Mesendoderm (in vitro differentiated cells): ENCODE measurements at regions not wholly inside any gene's neighbourhood (a gene's known extent, or its start where the extent isn't known, plus 50 kb on each side); places are given as distances from the start of the nearest gene placed in this dataset.

Experiments used
- DNase-seq: peaks from one replicate; pipeline ENCODE4 v3.0.0; 2013
- H2AK5ac ChIP-seq: 2 replicates; pipeline ENCODE4 v1.6.1; 2013; ENCODE audit warnings: low read length, inconsistent platforms
- H2BK120ac ChIP-seq: 2 replicates; pipeline ENCODE4 v1.6.1; 2013; ENCODE audit warnings: low read depth, mild to moderate bottlenecking, low read length, moderate library complexity, mixed read lengths
- H2BK15ac ChIP-seq: replicated peaks from 2 replicates; pipeline ENCODE4 v1.6.1; 2013; ENCODE audit warnings: low read depth, mild to moderate bottlenecking, moderate library complexity
- H2BK5ac ChIP-seq: 2 replicates; pipeline ENCODE4 v1.6.1; 2013; ENCODE audit warnings: low read length, inconsistent platforms
- H3K18ac ChIP-seq: 2 replicates; pipeline ENCODE4 v1.6.1; 2013; ENCODE audit warnings: mild to moderate bottlenecking, low read length, mixed read lengths
- H3K23ac ChIP-seq: one replicate; pipeline ENCODE4 v1.6.1; 2013; ENCODE audit warnings: low read length
- H3K27ac ChIP-seq: 2 replicates; pipeline ENCODE4 v1.5.1; 2013; ENCODE audit warnings: low read depth, mild to moderate bottlenecking, inconsistent platforms, low read length, moderate library complexity
- H3K27me3 ChIP-seq: 2 replicates; pipeline ENCODE4 v1.6.1; 2013; ENCODE audit warnings: low read length, control low read depth, mild to moderate bottlenecking, inconsistent platforms; ENCODE audit not compliant: insufficient read depth, poor library complexity
- H3K36me3 ChIP-seq: 2 replicates; pipeline ENCODE4 v1.6.1; 2013; ENCODE audit warnings: low read length, inconsistent platforms; ENCODE audit not compliant: control insufficient read depth, insufficient read depth
- H3K4ac ChIP-seq: one replicate; pipeline ENCODE4 v1.6.1; 2013; ENCODE audit warnings: low read depth, mild to moderate bottlenecking, low read length, moderate library complexity
- H3K4me1 ChIP-seq: 2 replicates; pipeline ENCODE4 v1.6.1; 2013; ENCODE audit warnings: low read depth, low read length, inconsistent platforms; ENCODE audit not compliant: control insufficient read depth
- H3K4me2 ChIP-seq: 2 replicates; pipeline ENCODE4 v1.6.1; 2013; ENCODE audit warnings: low read length
- H3K4me3 ChIP-seq: 2 replicates; pipeline ENCODE4 v1.5.1; 2013; ENCODE audit warnings: mild to moderate bottlenecking, low read length
- H3K56ac ChIP-seq: one replicate; pipeline ENCODE4 v1.6.1; 2013; ENCODE audit warnings: low read length
- H3K79me1 ChIP-seq: 2 replicates; pipeline ENCODE4 v1.6.1; 2013; ENCODE audit warnings: low read length, inconsistent platforms
- H3K79me2 ChIP-seq: 2 replicates; pipeline ENCODE4 v1.6.1; 2013; ENCODE audit warnings: mild to moderate bottlenecking, low read length; ENCODE audit not compliant: control insufficient read depth, insufficient read depth
- H3K9ac ChIP-seq: 2 replicates; pipeline ENCODE4 v1.6.1; 2013; ENCODE audit warnings: low read length, inconsistent platforms
- H4K5ac ChIP-seq: one replicate; pipeline ENCODE4 v1.6.1; 2013; ENCODE audit warnings: low read length
- H4K8ac ChIP-seq: one replicate; pipeline ENCODE4 v1.6.1; 2013; ENCODE audit warnings: low read depth, mild to moderate bottlenecking, control low read depth, low read length, moderate library complexity
- WGBS: extraction: QIAGEN DNeasy Blood & Tissue Kit; methylation state at CpG from one replicate; pipeline ENCODE4 v1.1.7; 2013; ENCODE audit warnings: low lambda C conversion rate, missing lambda C conversion rate; ENCODE audit not compliant: insufficient coverage; ENCODE audit errors: extremely low coverage; 5-methylcytosine and 5-hydroxymethylcytosine counted together

- no peaks in the 10 kb centered on the region for H3K27me3 ChIP-seq
- no peak for DNase-seq
- H3K4me2 ChIP-seq = no peak overlapping the region
- H4K8ac ChIP-seq = no peak overlapping the region
- H3K79me2 ChIP-seq = no peaks in the 10 kb centered on the region
- H3K4me1 ChIP-seq = no peaks in the 10 kb centered on the region
- H3K79me1 ChIP-seq = no peaks in the 10 kb centered on the region
- no peak overlapping the region for H3K56ac ChIP-seq
- H3K23ac ChIP-seq = no peak overlapping the region
- H3K36me3 ChIP-seq = no peaks in the 10 kb centered on the region
- no peak overlapping the region for H2BK15ac ChIP-seq
- H3K4me3 ChIP-seq = no peak overlapping the region
- H3K27ac ChIP-seq = no peak overlapping the region
- no peak overlapping the region for H4K5ac ChIP-seq
- no peak overlapping the region for H3K18ac ChIP-seq
- no CpG with 5 or more reads among the region's 14 CpGs for WGBS
- H3K9ac ChIP-seq = no peak overlapping the region
- no peak overlapping the region for H2AK5ac ChIP-seq
- H3K4ac ChIP-seq = no peak overlapping the region
- no peak overlapping the region for H2BK5ac ChIP-seq
- no peak overlapping the region for H2BK120ac ChIP-seq
Measured at GRCh38 chr5:2006971-2007291, 124.2 kb upstream of the IRX4 start.

DNA sequence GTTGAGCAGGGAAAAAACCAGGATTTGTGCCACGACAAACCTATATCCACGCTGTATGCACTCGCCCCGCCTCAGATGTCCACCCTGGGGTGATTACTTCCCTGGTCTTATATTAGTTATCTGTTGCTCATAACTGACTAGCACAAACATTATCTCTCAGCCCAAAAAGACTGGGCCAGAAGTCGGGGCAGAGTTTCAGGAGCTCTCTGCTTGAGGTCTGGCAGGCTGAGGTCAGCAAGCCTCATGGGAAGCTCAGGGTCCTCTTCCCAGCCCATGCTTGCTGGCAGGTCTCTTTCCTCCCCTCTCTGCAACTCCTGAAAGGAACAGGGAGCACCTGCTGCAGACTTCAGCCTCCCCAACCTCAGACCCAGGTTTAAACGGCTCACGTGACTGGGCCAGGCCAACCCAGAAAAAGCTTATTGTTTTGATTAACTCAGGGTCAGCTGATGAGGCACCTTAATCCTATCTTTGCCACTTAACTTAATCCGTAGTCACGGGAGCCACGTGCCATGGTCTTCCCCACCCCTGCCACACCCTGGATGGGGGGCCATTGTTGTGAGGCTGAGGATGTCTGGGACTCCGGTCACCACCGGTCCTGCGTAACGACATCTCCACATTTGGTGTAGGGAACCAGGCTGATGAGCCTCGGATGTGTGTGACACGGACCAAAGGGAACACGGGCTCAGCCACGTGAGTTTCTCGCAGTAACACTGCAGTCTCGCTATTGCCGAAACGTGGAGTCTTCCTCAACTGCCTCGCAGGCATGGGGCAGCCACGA is 123.7 kb upstream of the IRX4 start:
- no peak overlapping the region for H4K8ac ChIP-seq
- H2BK5ac ChIP-seq = no peak overlapping the region
- H3K79me1 ChIP-seq = no peaks in the 10 kb centered on the region
- H2BK120ac ChIP-seq = no peak overlapping the region
- no peak overlapping the region for H3K18ac ChIP-seq
- no peaks in the 10 kb centered on the region for H3K36me3 ChIP-seq
- no peak overlapping the region for H4K5ac ChIP-seq
- WGBS = no CpG with 5 or more reads among the region's 24 CpGs
- no peak overlapping the region for H3K23ac ChIP-seq
- H3K4me2 ChIP-seq = no peak overlapping the region
- H2AK5ac ChIP-seq = no peak overlapping the region
- H3K4me3 ChIP-seq = no peak overlapping the region
- no peak overlapping the region for H2BK15ac ChIP-seq
- no peaks in the 10 kb centered on the region for H3K4me1 ChIP-seq
- H3K9ac ChIP-seq = no peak overlapping the region
- H3K27ac ChIP-seq = no peak overlapping the region
- no peaks in the 10 kb centered on the region for H3K27me3 ChIP-seq
- no peak overlapping the region for H3K4ac ChIP-seq
- H3K56ac ChIP-seq = no peak overlapping the region
- no peaks in the 10 kb centered on the region for H3K79me2 ChIP-seq
- DNase-seq = no peak

DNA sequence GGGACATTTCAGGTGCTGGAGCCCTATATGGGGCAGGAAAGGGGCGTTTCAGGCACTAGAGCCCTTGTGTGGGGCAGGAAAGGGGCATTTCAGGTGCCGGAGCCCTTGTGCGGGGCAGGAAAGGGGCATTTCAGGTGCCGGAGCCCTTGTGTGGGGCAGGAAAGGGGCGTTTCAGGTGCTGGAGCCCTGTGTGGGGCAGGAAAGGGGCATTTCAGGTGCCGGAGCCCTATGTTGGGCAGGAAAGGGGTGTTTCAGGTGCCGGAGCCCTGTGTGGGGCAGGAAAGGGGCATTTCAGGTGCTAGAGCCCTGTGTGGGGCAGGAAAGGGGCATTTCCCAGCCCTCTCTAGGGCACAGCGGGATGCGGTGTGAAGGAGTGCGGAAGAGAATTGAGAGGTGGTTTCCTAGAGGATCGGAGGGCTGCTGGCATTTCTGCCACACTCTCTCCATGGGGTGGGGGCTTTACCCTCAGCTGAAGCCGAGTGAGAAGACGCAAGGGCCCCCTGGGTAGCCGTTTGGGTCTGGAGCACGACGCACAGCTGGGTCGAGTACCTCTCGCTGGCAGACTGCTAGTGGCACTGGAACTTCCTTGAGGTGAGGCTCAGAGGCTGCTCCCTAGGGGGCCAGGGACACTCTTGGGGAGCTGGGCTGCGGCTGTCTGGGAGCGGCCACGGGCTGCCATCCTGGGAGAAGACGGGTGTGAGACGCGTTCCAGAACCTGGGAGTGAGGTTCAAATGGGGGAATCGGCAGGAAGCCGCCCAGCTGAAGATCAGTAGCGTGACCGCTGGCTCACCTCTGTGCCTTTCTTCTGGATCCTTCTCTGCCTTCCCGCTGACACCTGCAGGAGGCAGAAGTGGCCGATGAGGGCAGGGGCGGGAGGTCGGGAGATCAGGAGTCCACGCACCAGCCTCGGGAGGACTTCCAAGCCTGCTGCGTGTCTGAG is 122.6 kb upstream of the IRX4 start:
- H3K18ac ChIP-seq = no peak overlapping the region
- H3K27ac ChIP-seq = no peak overlapping the region
- H4K5ac ChIP-seq = no peak overlapping the region
- no peaks in the 10 kb centered on the region for H3K4me1 ChIP-seq
- H3K9ac ChIP-seq = no peak overlapping the region
- no peak overlapping the region for H3K4ac ChIP-seq
- no CpG with 5 or more reads among the region's 35 CpGs for WGBS
- no peak overlapping the region for H2BK5ac ChIP-seq
- no peak overlapping the region for H4K8ac ChIP-seq
- H2BK120ac ChIP-seq = no peak overlapping the region
- H3K56ac ChIP-seq = no peak overlapping the region
- no peak overlapping the region for H2AK5ac ChIP-seq
- no peak overlapping the region for H3K23ac ChIP-seq
- no peaks in the 10 kb centered on the region for H3K27me3 ChIP-seq
- H2BK15ac ChIP-seq = no peak overlapping the region
- no peaks in the 10 kb centered on the region for H3K79me1 ChIP-seq
- no peak overlapping the region for H3K4me2 ChIP-seq
- no peaks in the 10 kb centered on the region for H3K79me2 ChIP-seq
- H3K4me3 ChIP-seq = no peak overlapping the region
- H3K36me3 ChIP-seq = no peaks in the 10 kb centered on the region
- no peak for DNase-seq

- DNase-seq = no peak
- H3K4me1 ChIP-seq = no peaks in the 10 kb centered on the region
- no peak overlapping the region for H2BK5ac ChIP-seq
- no peaks in the 10 kb centered on the region for H3K27me3 ChIP-seq
- no peaks in the 10 kb centered on the region for H3K36me3 ChIP-seq
- no peak overlapping the region for H4K8ac ChIP-seq
- H3K18ac ChIP-seq = no peak overlapping the region
- H3K23ac ChIP-seq = no peak overlapping the region
- no peak overlapping the region for H3K4ac ChIP-seq
- no peaks in the 10 kb centered on the region for H3K79me1 ChIP-seq
- no peaks in the 10 kb centered on the region for H3K79me2 ChIP-seq
- H2BK15ac ChIP-seq = no peak overlapping the region
- H3K4me2 ChIP-seq = no peak overlapping the region
- no peak overlapping the region for H2AK5ac ChIP-seq
- no peak overlapping the region for H3K4me3 ChIP-seq
- WGBS = no CpG with 5 or more reads among the region's 20 CpGs
- H3K27ac ChIP-seq = no peak overlapping the region
- H2BK120ac ChIP-seq = no peak overlapping the region
- H3K9ac ChIP-seq = no peak overlapping the region
- H3K56ac ChIP-seq = no peak overlapping the region
- H4K5ac ChIP-seq = no peak overlapping the region
Measured at GRCh38 chr5:2003690-2004365, 121.1 kb upstream of the IRX4 start.

DNA sequence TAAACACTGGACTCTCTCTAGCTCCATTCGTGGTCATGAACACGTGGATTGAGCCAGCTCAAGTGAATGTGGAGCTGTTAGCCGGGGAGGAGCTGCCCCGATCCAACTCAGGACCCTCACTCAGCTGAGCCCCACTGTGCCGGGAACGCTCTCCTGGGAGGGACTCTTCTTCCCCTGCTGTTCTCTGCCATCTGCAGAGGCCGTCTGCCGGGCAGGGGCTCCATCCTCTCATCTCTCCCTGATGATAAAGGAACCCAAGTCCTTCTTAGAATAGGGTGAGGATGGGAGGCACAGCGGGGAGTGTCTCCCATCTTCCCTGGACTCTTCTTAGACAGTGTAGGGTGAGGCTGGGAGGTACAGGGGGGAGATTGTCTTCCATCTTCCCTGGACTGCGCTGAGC is 120.5 kb upstream of the IRX4 start:
- H3K18ac ChIP-seq = no peak overlapping the region
- H3K4ac ChIP-seq = no peak overlapping the region
- no peak overlapping the region for H3K4me3 ChIP-seq
- no peaks in the 10 kb centered on the region for H3K79me2 ChIP-seq
- no peak overlapping the region for H3K4me2 ChIP-seq
- no peak overlapping the region for H2BK15ac ChIP-seq
- H2BK120ac ChIP-seq = no peak overlapping the region
- no CpG with 5 or more reads among the region's 10 CpGs for WGBS
- H3K27me3 ChIP-seq = no peaks in the 10 kb centered on the region
- H3K23ac ChIP-seq = no peak overlapping the region
- H3K36me3 ChIP-seq = no peaks in the 10 kb centered on the region
- no peak for DNase-seq
- H3K27ac ChIP-seq = no peak overlapping the region
- no peak overlapping the region for H4K8ac ChIP-seq
- H3K56ac ChIP-seq = no peak overlapping the region
- H3K4me1 ChIP-seq = no peaks in the 10 kb centered on the region
- H3K79me1 ChIP-seq = no peaks in the 10 kb centered on the region
- H2BK5ac ChIP-seq = no peak overlapping the region
- no peak overlapping the region for H3K9ac ChIP-seq
- H4K5ac ChIP-seq = no peak overlapping the region
- no peak overlapping the region for H2AK5ac ChIP-seq
